Neural cell (in vitro differentiated cells): ENCODE measurements at regions not wholly inside any gene's neighbourhood (a gene's known extent, or its start where the extent isn't known, plus 50 kb on each side); places are given as distances from the start of the nearest gene placed in this dataset.

ENCODE experiments used
- H2AFZ ChIP-seq: fragments of 200-600, 300-800 bp; sonication (generic), shearing (Covaris generic); 2 replicates; pipeline ENCODE4 v1.6.0; 2014; ENCODE audit warnings: low read depth, mild to moderate bottlenecking, antibody characterized with exemption, low read length, moderate library complexity
- H3F3A ChIP-seq: fragments of 200-600 bp; shearing (Covaris generic); 2 replicates; pipeline ENCODE4 v1.6.1; 2016; ENCODE audit warnings: mild to moderate bottlenecking, moderate library complexity, mixed read lengths, antibody characterized with exemption, low read length; ENCODE audit not compliant: insufficient read depth, poor library complexity, severe bottlenecking
- H3K27ac ChIP-seq: fragments of 200-600, 300-800 bp; sonication (generic), shearing (Covaris generic); 2 replicates; pipeline ENCODE4 v1.5.1; 2014; ENCODE audit warnings: mild to moderate bottlenecking, low read length, moderate library complexity
- H3K27me3 ChIP-seq: fragments of 300-800, 200-600 bp; sonication (generic), shearing (Covaris generic); 2 replicates; pipeline ENCODE4 v1.6.0; 2014; ENCODE audit warnings: mild to moderate bottlenecking, low read depth, low read length, moderate library complexity; ENCODE audit not compliant: insufficient read depth
- H3K36me3 ChIP-seq: fragments of 300-800, 200-600 bp; sonication (generic), shearing (Covaris generic); 2 replicates; pipeline ENCODE4 v1.5.1; 2014; ENCODE audit warnings: mild to moderate bottlenecking, antibody characterized with exemption, low read length, moderate library complexity; ENCODE audit not compliant: insufficient read depth
- H3K4me2 ChIP-seq: fragments of 300-800, 200-600 bp; sonication (generic), shearing (Covaris generic); 2 replicates; pipeline ENCODE4 v1.6.0; 2014; ENCODE audit warnings: mild to moderate bottlenecking, low read length
- H3K4me3 ChIP-seq: fragments of 300-800, 200-600 bp; sonication (generic), shearing (Covaris generic); 2 replicates; pipeline ENCODE4 v1.5.1; 2014; ENCODE audit warnings: mild to moderate bottlenecking, low read length, moderate library complexity
- H3K79me2 ChIP-seq: fragments of 200-600 bp; shearing (Covaris generic); replicated peaks from 2 replicates; pipeline ENCODE4 v1.6.0; 2014; ENCODE audit warnings: mild to moderate bottlenecking, low read length, moderate library complexity; ENCODE audit not compliant: insufficient read depth
- H3K9ac ChIP-seq: fragments of 300-800, 200-600 bp; sonication (generic), shearing (Covaris generic); 2 replicates; pipeline ENCODE4 v1.6.1; 2016; ENCODE audit warnings: mild to moderate bottlenecking, low read length, mixed read lengths
- H3K9me2 ChIP-seq: fragments of 200-600 bp; shearing (Covaris generic); 2 replicates; pipeline ENCODE4 v1.6.1; 2016; ENCODE audit warnings: mild to moderate bottlenecking, low read length, mixed read lengths; ENCODE audit not compliant: insufficient read depth
- H3K9me3 ChIP-seq: fragments of 200-600, 300-800 bp; sonication (generic), shearing (Covaris generic); 2 replicates; pipeline ENCODE4 v1.6.1; 2016; ENCODE audit warnings: mild to moderate bottlenecking, mixed run types, low read length, moderate library complexity, mixed read lengths
- H4K20me1 ChIP-seq: fragments of 200-600 bp; shearing (Covaris generic); 2 replicates; pipeline ENCODE4 v1.6.1; 2016; ENCODE audit warnings: mild to moderate bottlenecking, mixed run types; ENCODE audit not compliant: insufficient read depth
- EP300 ChIP-seq: fragments of 450-650 bp; conservative IDR thresholded peaks from 2 replicates; pipeline ENCODE4 v1.6.1; 2014; ENCODE audit warnings: antibody characterized with exemption, mild to moderate bottlenecking, moderate library complexity; ENCODE audit not compliant: poor library complexity, severe bottlenecking
- EZH2 ChIP-seq: fragments of 200-600, 300-800 bp; shearing (Covaris generic), sonication (generic); IDR thresholded peaks from 2 replicates; pipeline ENCODE4 v1.6.1; 2014; ENCODE audit warnings: antibody characterized with exemption, low read length, borderline replicate concordance, mild to moderate bottlenecking; ENCODE audit not compliant: insufficient read depth, poor library complexity, severe bottlenecking
- MXI1 ChIP-seq: fragments of 450-650 bp; conservative IDR thresholded peaks from 2 replicates; pipeline ENCODE4 v1.6.1; 2014; ENCODE audit warnings: antibody characterized with exemption, mild to moderate bottlenecking; ENCODE audit not compliant: poor library complexity, severe bottlenecking
- POLR2AphosphoS5 ChIP-seq: IDR thresholded peaks from 2 replicates; pipeline ENCODE4 v1.6.1; 2012
- RAD21 ChIP-seq: fragments of 450-650 bp; conservative IDR thresholded peaks from 2 replicates; pipeline ENCODE4 v1.6.1; 2014; ENCODE audit warnings: antibody characterized with exemption, mild to moderate bottlenecking, moderate library complexity
- SMC3 ChIP-seq: fragments of 450-650 bp; conservative IDR thresholded peaks from 2 replicates; pipeline ENCODE4 v1.6.1; 2014; ENCODE audit warnings: antibody characterized with exemption, mild to moderate bottlenecking, moderate library complexity; ENCODE audit not compliant: poor library complexity
- TAF1 ChIP-seq: IDR thresholded peaks from 2 replicates; pipeline ENCODE4 v1.6.1; 2012; ENCODE audit warnings: low read depth
- TF ChIP-seq, protein P1 (sequence below): fragments of 450-650 bp; IDR thresholded peaks from 2 replicates; pipeline ENCODE4 v1.5.1; 2014; ENCODE audit warnings: antibody characterized with exemption, mild to moderate bottlenecking, moderate library complexity; ENCODE audit not compliant: poor library complexity, severe bottlenecking
- TF ChIP-seq, protein P2 (sequence below): IDR thresholded peaks from 2 replicates; pipeline ENCODE4 v1.6.1; 2012; ENCODE audit warnings: borderline replicate concordance

DNA sequence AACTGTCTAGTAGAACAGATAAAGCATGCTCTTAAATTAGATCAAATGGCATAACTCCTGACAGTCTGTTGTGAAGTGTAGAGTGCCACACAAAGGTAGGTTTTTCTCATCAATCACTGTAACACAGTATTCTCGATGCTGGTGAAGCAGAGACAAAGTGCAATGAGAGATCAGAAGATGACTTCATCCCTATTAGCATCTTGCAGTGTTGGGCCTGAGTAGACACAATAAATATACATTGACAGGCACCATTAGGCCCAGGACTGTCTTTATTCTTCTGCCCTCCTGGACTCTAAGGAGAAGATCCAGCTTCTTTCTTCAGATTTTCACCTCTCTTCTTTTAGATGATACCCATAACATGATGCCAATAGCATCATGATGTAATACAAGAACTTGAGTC is 478.0 kb upstream of the TENM4 start:
- no peak overlapping the region for H3K27ac ChIP-seq
- H3K36me3 ChIP-seq, result no peaks in the 10 kb centered on the region
- H3K79me2 ChIP-seq, result no peaks in the 10 kb centered on the region
- TF ChIP-seq TAF1 (no peak), POLR2AphosphoS5 (no peak), RAD21 (no peak), EZH2 (no peak), EP300 (no peak), MXI1 (no peak), SMC3 (no peak)
- TF ChIP-seq, protein P1, sequence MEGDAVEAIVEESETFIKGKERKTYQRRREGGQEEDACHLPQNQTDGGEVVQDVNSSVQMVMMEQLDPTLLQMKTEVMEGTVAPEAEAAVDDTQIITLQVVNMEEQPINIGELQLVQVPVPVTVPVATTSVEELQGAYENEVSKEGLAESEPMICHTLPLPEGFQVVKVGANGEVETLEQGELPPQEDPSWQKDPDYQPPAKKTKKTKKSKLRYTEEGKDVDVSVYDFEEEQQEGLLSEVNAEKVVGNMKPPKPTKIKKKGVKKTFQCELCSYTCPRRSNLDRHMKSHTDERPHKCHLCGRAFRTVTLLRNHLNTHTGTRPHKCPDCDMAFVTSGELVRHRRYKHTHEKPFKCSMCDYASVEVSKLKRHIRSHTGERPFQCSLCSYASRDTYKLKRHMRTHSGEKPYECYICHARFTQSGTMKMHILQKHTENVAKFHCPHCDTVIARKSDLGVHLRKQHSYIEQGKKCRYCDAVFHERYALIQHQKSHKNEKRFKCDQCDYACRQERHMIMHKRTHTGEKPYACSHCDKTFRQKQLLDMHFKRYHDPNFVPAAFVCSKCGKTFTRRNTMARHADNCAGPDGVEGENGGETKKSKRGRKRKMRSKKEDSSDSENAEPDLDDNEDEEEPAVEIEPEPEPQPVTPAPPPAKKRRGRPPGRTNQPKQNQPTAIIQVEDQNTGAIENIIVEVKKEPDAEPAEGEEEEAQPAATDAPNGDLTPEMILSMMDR, result no peak
- TF ChIP-seq, protein P2, sequence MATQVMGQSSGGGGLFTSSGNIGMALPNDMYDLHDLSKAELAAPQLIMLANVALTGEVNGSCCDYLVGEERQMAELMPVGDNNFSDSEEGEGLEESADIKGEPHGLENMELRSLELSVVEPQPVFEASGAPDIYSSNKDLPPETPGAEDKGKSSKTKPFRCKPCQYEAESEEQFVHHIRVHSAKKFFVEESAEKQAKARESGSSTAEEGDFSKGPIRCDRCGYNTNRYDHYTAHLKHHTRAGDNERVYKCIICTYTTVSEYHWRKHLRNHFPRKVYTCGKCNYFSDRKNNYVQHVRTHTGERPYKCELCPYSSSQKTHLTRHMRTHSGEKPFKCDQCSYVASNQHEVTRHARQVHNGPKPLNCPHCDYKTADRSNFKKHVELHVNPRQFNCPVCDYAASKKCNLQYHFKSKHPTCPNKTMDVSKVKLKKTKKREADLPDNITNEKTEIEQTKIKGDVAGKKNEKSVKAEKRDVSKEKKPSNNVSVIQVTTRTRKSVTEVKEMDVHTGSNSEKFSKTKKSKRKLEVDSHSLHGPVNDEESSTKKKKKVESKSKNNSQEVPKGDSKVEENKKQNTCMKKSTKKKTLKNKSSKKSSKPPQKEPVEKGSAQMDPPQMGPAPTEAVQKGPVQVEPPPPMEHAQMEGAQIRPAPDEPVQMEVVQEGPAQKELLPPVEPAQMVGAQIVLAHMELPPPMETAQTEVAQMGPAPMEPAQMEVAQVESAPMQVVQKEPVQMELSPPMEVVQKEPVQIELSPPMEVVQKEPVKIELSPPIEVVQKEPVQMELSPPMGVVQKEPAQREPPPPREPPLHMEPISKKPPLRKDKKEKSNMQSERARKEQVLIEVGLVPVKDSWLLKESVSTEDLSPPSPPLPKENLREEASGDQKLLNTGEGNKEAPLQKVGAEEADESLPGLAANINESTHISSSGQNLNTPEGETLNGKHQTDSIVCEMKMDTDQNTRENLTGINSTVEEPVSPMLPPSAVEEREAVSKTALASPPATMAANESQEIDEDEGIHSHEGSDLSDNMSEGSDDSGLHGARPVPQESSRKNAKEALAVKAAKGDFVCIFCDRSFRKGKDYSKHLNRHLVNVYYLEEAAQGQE, result no peak
- H2AFZ ChIP-seq, result no peak overlapping the region
- no peaks in the 10 kb centered on the region for H3F3A ChIP-seq
- H3K9me2 ChIP-seq, result no peaks in the 10 kb centered on the region
- no peaks in the 10 kb centered on the region for H3K9me3 ChIP-seq
- H4K20me1 ChIP-seq, result no peaks in the 10 kb centered on the region
- no peaks in the 10 kb centered on the region for H3K27me3 ChIP-seq
- no peak overlapping the region for H3K4me3 ChIP-seq
- H3K4me2 ChIP-seq, result no peak overlapping the region
- H3K9ac ChIP-seq, result no peak overlapping the region

DNA sequence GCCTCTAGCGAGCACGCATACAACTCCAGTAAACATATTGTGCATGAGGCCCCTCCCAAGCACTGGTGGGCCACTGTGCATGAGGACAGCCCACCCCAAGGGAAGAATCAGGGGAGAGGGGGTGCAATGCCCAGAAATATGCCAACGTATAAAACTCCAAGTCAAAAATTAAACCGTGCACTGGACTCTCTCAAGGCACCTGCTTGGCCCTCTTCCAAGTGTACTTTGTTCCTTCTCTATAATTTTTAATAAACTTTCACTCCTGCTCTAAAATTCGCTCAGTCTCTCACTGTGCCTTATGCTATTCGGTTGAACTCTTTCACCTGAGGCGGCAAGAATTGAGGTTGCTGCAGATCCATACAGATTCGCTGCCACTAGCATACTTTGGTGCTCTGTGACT is 465.3 kb upstream of the TENM4 start:
- no peaks in the 10 kb centered on the region for H3K36me3 ChIP-seq
- H3K9ac ChIP-seq, result no peak overlapping the region
- H3K4me3 ChIP-seq, result no peak overlapping the region
- H3K9me2 ChIP-seq, result no peaks in the 10 kb centered on the region
- H3K79me2 ChIP-seq, result no peaks in the 10 kb centered on the region
- no peak overlapping the region for H3K27ac ChIP-seq
- no peaks in the 10 kb centered on the region for H4K20me1 ChIP-seq
- no peaks in the 10 kb centered on the region for H3K27me3 ChIP-seq
- no peaks in the 10 kb centered on the region for H3K9me3 ChIP-seq
- H2AFZ ChIP-seq, result no peak overlapping the region
- no peaks in the 10 kb centered on the region for H3F3A ChIP-seq
- no peak overlapping the region for H3K4me2 ChIP-seq
- TF ChIP-seq POLR2AphosphoS5 (no peak), EZH2 (no peak), TAF1 (no peak), RAD21 (no peak)
- TF ChIP-seq, protein P1, result no peak
- TF ChIP-seq, protein P2, result no peak
